ENCODE measurements at regions not wholly inside any gene's neighbourhood (a gene's known extent, or its start where the extent isn't known, plus 50 kb on each side); places are given as distances from the start of the nearest gene placed in this dataset.

- Histone ChIP-seq H3F3A (ENCODE audit: insufficient read depth) (no peaks in the 10 kb centered on the region), H3K27ac (no peak overlapping the region), H3K4me1 (ENCODE audit: insufficient read depth) (0 out of 2 replicates have a peak, but pooled peaks cover under 1% of the 10 kb centered on the region), H3K36me3 (ENCODE audit: low read depth) (no peaks in the 10 kb centered on the region), H3K27me3 (replicated peaks; ENCODE audit: insufficient read depth) (no peaks in the 10 kb centered on the region), H3K4me2 (ENCODE audit: unreplicated experiment) (no peak overlapping the region), H3K9me2 (ENCODE audit: insufficient read depth) (no peaks in the 10 kb centered on the region), H3K9me3 (ENCODE audit: low read depth) (no peaks in the 10 kb centered on the region), H4K20me1 (ENCODE audit: insufficient read depth) (no peaks in the 10 kb centered on the region), H2AFZ (no peak overlapping the region), H3K4me3 (no peak overlapping the region), H3K9ac (no peak overlapping the region), H3K79me2 (ENCODE audit: insufficient read depth) (no peaks in the 10 kb centered on the region)
- TF ChIP-seq EZH2 (IDR thresholded peaks at IDR 0.05; ENCODE audit: insufficient read depth, poor library complexity, severe bottlenecking) = no peak
- TF ChIP-seq EZH2phosphoT487 (IDR thresholded peaks at IDR 0.05; ENCODE audit: insufficient read depth, low read depth) = no peak
- no peak for DNase-seq
- WGBS, 2 experiments (ENCODE audit: low coverage in 1 of 2, low lambda C conversion rate in 2 of 2, missing lambda C conversion rate in 2 of 2) = 74 to 90% methylated on average over 2 to 3 of the region's 3 CpGs
- in situ Hi-C loops (cut with MboI) = no loop called here
Measured at GRCh38 chr6:1544000-1544399, 65.7 kb upstream of the FOXC1 start.

GRCh38 chr6:1544603-1545002, 65.1 kb upstream of the FOXC1 start:
- no peak for DNase-seq
- no peak overlapping the region for H2AFZ ChIP-seq
- no peaks in the 10 kb centered on the region for H3K79me2 ChIP-seq (ENCODE audit: insufficient read depth)
- no peak overlapping the region for H3K9ac ChIP-seq
- H3K36me3 ChIP-seq (ENCODE audit: low read depth) = no peaks in the 10 kb centered on the region
- no peak overlapping the region for H3K4me2 ChIP-seq (ENCODE audit: unreplicated experiment)
- H4K20me1 ChIP-seq (ENCODE audit: insufficient read depth) = no peaks in the 10 kb centered on the region
- in situ Hi-C loops (cut with MboI) = no loop called here
- H3K4me1 ChIP-seq (ENCODE audit: insufficient read depth) = 0 out of 2 replicates have a peak, but pooled peaks cover 4% of the 10 kb centered on the region
- H3K9me3 ChIP-seq (ENCODE audit: low read depth) = no peaks in the 10 kb centered on the region
- H3F3A ChIP-seq (ENCODE audit: insufficient read depth) = no peaks in the 10 kb centered on the region
- H3K27me3 ChIP-seq (replicated peaks; ENCODE audit: insufficient read depth) = no peaks in the 10 kb centered on the region
- no peaks in the 10 kb centered on the region for H3K9me2 ChIP-seq (ENCODE audit: insufficient read depth)
- no peak overlapping the region for H3K27ac ChIP-seq
- no peak overlapping the region for H3K4me3 ChIP-seq
- 64 to 79% methylated on average over 2 of the region's 2 CpGs for WGBS, 2 experiments (ENCODE audit: low coverage in 1 of 2, low lambda C conversion rate in 2 of 2, missing lambda C conversion rate in 2 of 2)
- TF ChIP-seq EZH2 (IDR thresholded peaks at IDR 0.05; ENCODE audit: insufficient read depth, poor library complexity, severe bottlenecking) (no peak), EZH2phosphoT487 (IDR thresholded peaks at IDR 0.05; ENCODE audit: insufficient read depth, low read depth) (no peak)

GRCh38 chr6:1545654-1546053, 64.1 kb upstream of the FOXC1 start:
- H3K27me3 ChIP-seq (replicated peaks; ENCODE audit: insufficient read depth) = no peaks in the 10 kb centered on the region
- H3K27ac ChIP-seq = no peak overlapping the region
- TF ChIP-seq EZH2phosphoT487 (IDR thresholded peaks at IDR 0.05; ENCODE audit: insufficient read depth, low read depth) (no peak), EZH2 (IDR thresholded peaks at IDR 0.05; ENCODE audit: insufficient read depth, poor library complexity, severe bottlenecking) (no peak)
- in situ Hi-C loops (cut with MboI) = no loop called here
- H3K9me2 ChIP-seq (ENCODE audit: insufficient read depth) = no peaks in the 10 kb centered on the region
- no peaks in the 10 kb centered on the region for H4K20me1 ChIP-seq (ENCODE audit: insufficient read depth)
- 0 out of 2 replicates have a peak, but pooled peaks cover 4% of the 10 kb centered on the region for H3K4me1 ChIP-seq (ENCODE audit: insufficient read depth)
- H2AFZ ChIP-seq = no peak overlapping the region
- no peak overlapping the region for H3K4me2 ChIP-seq (ENCODE audit: unreplicated experiment)
- no peaks in the 10 kb centered on the region for H3K79me2 ChIP-seq (ENCODE audit: insufficient read depth)
- H3K9me3 ChIP-seq (ENCODE audit: low read depth) = no peaks in the 10 kb centered on the region
- 88 to 90% methylated on average over 12 of the region's 12 CpGs for WGBS, 2 experiments (ENCODE audit: low coverage in 1 of 2, low lambda C conversion rate in 2 of 2, missing lambda C conversion rate in 2 of 2)
- H3K4me3 ChIP-seq = no peak overlapping the region
- DNase-seq = no peak
- H3K9ac ChIP-seq = no peak overlapping the region
- no peaks in the 10 kb centered on the region for H3K36me3 ChIP-seq (ENCODE audit: low read depth)
- no peaks in the 10 kb centered on the region for H3F3A ChIP-seq (ENCODE audit: insufficient read depth)

GRCh38 chr6:1547785-1548184, 61.9 kb upstream of the FOXC1 start:
- H3K36me3 ChIP-seq (ENCODE audit: low read depth) = no peaks in the 10 kb centered on the region
- no peak overlapping the region for H3K9ac ChIP-seq
- H3K9me3 ChIP-seq (ENCODE audit: low read depth) = no peaks in the 10 kb centered on the region
- no peaks in the 10 kb centered on the region for H3K27me3 ChIP-seq (replicated peaks; ENCODE audit: insufficient read depth)
- H3K9me2 ChIP-seq (ENCODE audit: insufficient read depth) = no peaks in the 10 kb centered on the region
- TF ChIP-seq EZH2 (IDR thresholded peaks at IDR 0.05; ENCODE audit: insufficient read depth, poor library complexity, severe bottlenecking) (no peak), EZH2phosphoT487 (IDR thresholded peaks at IDR 0.05; ENCODE audit: insufficient read depth, low read depth) (no peak)
- 0 out of 2 replicates have a peak, but pooled peaks cover 4% of the 10 kb centered on the region for H3K4me1 ChIP-seq (ENCODE audit: insufficient read depth)
- H3K4me3 ChIP-seq = no peak overlapping the region
- in situ Hi-C loops (cut with MboI) = no loop called here
- H3F3A ChIP-seq (ENCODE audit: insufficient read depth) = no peaks in the 10 kb centered on the region
- H3K27ac ChIP-seq = no peak overlapping the region
- H2AFZ ChIP-seq = no peak overlapping the region
- no peaks in the 10 kb centered on the region for H3K79me2 ChIP-seq (ENCODE audit: insufficient read depth)
- no peaks in the 10 kb centered on the region for H4K20me1 ChIP-seq (ENCODE audit: insufficient read depth)
- no peak overlapping the region for H3K4me2 ChIP-seq (ENCODE audit: unreplicated experiment)
- 87 to 93% methylated on average over 8 of the region's 8 CpGs for WGBS, 2 experiments (ENCODE audit: low coverage in 1 of 2, low lambda C conversion rate in 2 of 2, missing lambda C conversion rate in 2 of 2)
- DNase-seq = no peak

GRCh38 chr6:1551249-1551648, 58.5 kb upstream of the FOXC1 start:
- no peak for TF ChIP-seq EZH2phosphoT487 (IDR thresholded peaks at IDR 0.05; ENCODE audit: insufficient read depth, low read depth)
- no peak for TF ChIP-seq EZH2 (IDR thresholded peaks at IDR 0.05; ENCODE audit: insufficient read depth, poor library complexity, severe bottlenecking)
- no peak for DNase-seq
- Histone ChIP-seq H3K27me3 (replicated peaks; ENCODE audit: insufficient read depth) (no peaks in the 10 kb centered on the region), H3K9ac (no peak overlapping the region), H3K36me3 (ENCODE audit: low read depth) (no peaks in the 10 kb centered on the region), H3K9me2 (ENCODE audit: insufficient read depth) (no peaks in the 10 kb centered on the region), H3K27ac (no peak overlapping the region), H3K4me1 (ENCODE audit: insufficient read depth) (peaks cover 11% of the 10 kb centered on the region; the same call in 1 of the 2 replicates), H3K9me3 (ENCODE audit: low read depth) (no peaks in the 10 kb centered on the region), H3K79me2 (ENCODE audit: insufficient read depth) (no peaks in the 10 kb centered on the region), H3K4me3 (no peak overlapping the region), H2AFZ (no peak overlapping the region), H4K20me1 (ENCODE audit: insufficient read depth) (no peaks in the 10 kb centered on the region), H3F3A (ENCODE audit: insufficient read depth) (no peaks in the 10 kb centered on the region), H3K4me2 (ENCODE audit: unreplicated experiment) (no peak overlapping the region)
- 96 to 100% methylated on average over 2 of the region's 2 CpGs for WGBS, 2 experiments (ENCODE audit: low coverage in 1 of 2, low lambda C conversion rate in 2 of 2, missing lambda C conversion rate in 2 of 2)
- in situ Hi-C loops (cut with MboI) = no loop called here
